CD14-positive monocyte (primary cell): ENCODE measurements at regions not wholly inside any gene's neighbourhood (a gene's known extent, or its start where the extent isn't known, plus 50 kb on each side); places are given as distances from the start of the nearest gene placed in this dataset.

Source experiments
- DNase-seq, 3 donors: peaks; one replicate each; pipeline ENCODE4 v3.0.0-alpha.2; 2011 to 2022
- H2AFZ ChIP-seq: 2 replicates; pipeline ENCODE4 v1.6.0; 2012; ENCODE audit warnings: mild to moderate bottlenecking, low read depth, low read length, inconsistent platforms; ENCODE audit not compliant: insufficient read depth, poor library complexity, severe bottlenecking
- H3K27ac ChIP-seq, 2 donors: 1 replicate in 1 of 2; 2 replicates in 1 of 2; pipeline ENCODE4 v1.5.1; 2012 to 2013; ENCODE audit warnings: low read length in 2 of 2, control low read depth in 1 of 2, inconsistent platforms in 1 of 2, low read depth in 1 of 2, mild to moderate bottlenecking in 1 of 2
- H3K27me3 ChIP-seq, 2 donors: one replicate each; pipeline versions ENCODE4 v1.6.0 to v1.6.1; 2011 to 2013; ENCODE audit warnings: low read length in 2 of 2; ENCODE audit not compliant: control insufficient read depth in 2 of 2, insufficient read depth in 2 of 2
- H3K36me3 ChIP-seq, 2 donors: replicated peaks in 1 of 2; 1 replicate in 1 of 2; 2 replicates in 1 of 2; pipeline versions ENCODE4 v1.5.1 to v1.6.1; 2012 to 2013; ENCODE audit warnings: low read length in 2 of 2, control low read depth in 1 of 2, inconsistent platforms in 1 of 2, mild to moderate bottlenecking in 1 of 2; ENCODE audit not compliant: insufficient read depth in 2 of 2, control insufficient read depth in 1 of 2
- H3K4me1 ChIP-seq, 2 donors: 1 replicate in 1 of 2; 2 replicates in 1 of 2; pipeline versions ENCODE4 v1.5.1 to v1.6.1; 2012 to 2013; ENCODE audit warnings: low read length in 2 of 2, control low read depth in 1 of 2, inconsistent platforms in 1 of 2, mild to moderate bottlenecking in 1 of 2, moderate library complexity in 1 of 2; ENCODE audit not compliant: insufficient read depth in 2 of 2, control insufficient read depth in 1 of 2
- H3K4me2 ChIP-seq: replicated peaks from 2 replicates; pipeline ENCODE3; 2012; ENCODE audit warnings: low read length, moderate library complexity, mild to moderate bottlenecking; ENCODE audit not compliant: poor library complexity, severe bottlenecking; ENCODE audit errors: extremely low read depth
- H3K4me3 ChIP-seq, 3 experiments: fragments of 200-600 bp in 1 of 3; sonication (generic) in 1 of 3; replicated peaks in 1 of 3; 1 replicate in 2 of 3; 2 replicates in 1 of 3; pipeline ENCODE4 v1.5.1; 2011 to 2013; ENCODE audit warnings: low read length in 3 of 3, mild to moderate bottlenecking in 3 of 3, control low read depth in 2 of 3, low read depth in 2 of 3, inconsistent platforms in 1 of 3, moderate library complexity in 1 of 3
- H3K79me2 ChIP-seq: 2 replicates; pipeline ENCODE4 v1.6.0; 2012; ENCODE audit warnings: mild to moderate bottlenecking, control low read depth, inconsistent platforms, low read length, moderate library complexity; ENCODE audit not compliant: insufficient read depth
- H3K9ac ChIP-seq: 2 replicates; pipeline ENCODE4 v1.6.0; 2017; ENCODE audit warnings: low read length, mild to moderate bottlenecking; ENCODE audit not compliant: insufficient read depth, poor library complexity, severe bottlenecking
- H3K9me3 ChIP-seq, 2 donors: replicated peaks in 1 of 2; 1 replicate in 1 of 2; 2 replicates in 1 of 2; pipeline versions ENCODE4 v1.5.1 to v1.6.1; 2012 to 2013; ENCODE audit warnings: low read length in 2 of 2, control low read depth in 1 of 2; ENCODE audit not compliant: control insufficient read depth in 1 of 2, insufficient read depth in 1 of 2
- H4K20me1 ChIP-seq: 2 replicates; pipeline ENCODE4 v1.6.0; 2012; ENCODE audit warnings: mild to moderate bottlenecking, low read length, control low read depth, moderate library complexity; ENCODE audit not compliant: insufficient read depth
- H3K27ac Mint-ChIP-seq, 7 donors: one replicate each; pipeline ENCODE4 v1.8.0; 2020; ENCODE audit warnings: mild to moderate bottlenecking in 7 of 7, mixed read lengths in 7 of 7, moderate library complexity in 6 of 7, inconsistent platforms in 2 of 7
- H3K27me3 Mint-ChIP-seq, 3 donors: one replicate each; pipeline ENCODE4 v1.8.0; 2021 to 2022; ENCODE audit warnings: low read depth in 3 of 3, mild to moderate bottlenecking in 3 of 3, mixed read lengths in 3 of 3, moderate library complexity in 3 of 3, inconsistent platforms in 1 of 3
- H3K36me3 Mint-ChIP-seq, 2 donors: one replicate each; pipeline ENCODE4 v1.8.0; 2020; ENCODE audit warnings: mixed read lengths in 2 of 2, inconsistent platforms in 1 of 2, mild to moderate bottlenecking in 1 of 2
- H3K4me1 Mint-ChIP-seq: one replicate; pipeline ENCODE4 v1.8.0; 2020; ENCODE audit warnings: mild to moderate bottlenecking, mixed read lengths
- H3K4me3 Mint-ChIP-seq, 2 donors: one replicate each; pipeline ENCODE4 v1.8.0; 2020; ENCODE audit warnings: mild to moderate bottlenecking in 2 of 2, mixed read lengths in 2 of 2, moderate library complexity in 1 of 2
- H3K9me3 Mint-ChIP-seq, 7 donors: one replicate each; pipeline ENCODE4 v1.8.0; 2020 to 2022; ENCODE audit warnings: mixed read lengths in 7 of 7, mild to moderate bottlenecking in 6 of 7, moderate library complexity in 6 of 7, inconsistent platforms in 2 of 7
- CTCF ChIP-seq: fragments of 200-600 bp; IDR thresholded peaks from one replicate; pipeline ENCODE4 v1.8.0; 2022; ENCODE audit warnings: antibody characterized with exemption, mild to moderate bottlenecking
- WGBS: methylation state at CpG from one replicate; pipeline ENCODE4 v1.1.5; 2013; ENCODE audit warnings: missing lambda C conversion rate; ENCODE audit not compliant: insufficient coverage; 5-methylcytosine and 5-hydroxymethylcytosine counted together
- intact Hi-C, 2 donors: fragments of 100-400 bp; cut with micrococcal nuclease; formaldehyde crosslinking; loops; one replicate each; pipeline versions ENCODE4 v1.15.0 to v1.15.1; 2023

DNA sequence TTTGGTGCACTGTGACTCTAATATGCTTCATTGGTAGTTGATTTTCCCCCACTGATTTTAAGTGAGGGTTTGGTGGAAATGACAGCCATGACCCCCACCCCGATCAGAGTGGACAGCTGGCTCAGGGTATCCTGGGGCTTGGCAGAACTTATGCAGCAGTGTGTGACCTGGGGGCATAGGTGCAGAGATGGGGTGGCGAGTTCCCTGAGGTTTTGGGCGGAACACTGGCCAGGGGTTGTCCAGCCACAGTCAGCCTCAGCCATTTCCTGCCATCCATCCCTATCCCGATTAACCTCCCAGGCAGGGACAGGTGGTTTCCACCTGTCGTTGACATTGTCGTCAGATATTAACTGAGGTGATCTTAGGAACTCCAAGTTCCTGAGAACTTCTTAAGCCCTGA, 155.8 kb upstream of the CHST15 start:
- no peak overlapping the region for H3K27ac Mint-ChIP-seq
- no peaks in the 10 kb centered on the region for H3K27me3 ChIP-seq
- DNase-seq: no peak
- H3K9me3 Mint-ChIP-seq: peaks cover 0 to 5% (median 2%) of the 10 kb centered on the region in 7 donors
- no peak overlapping the region for H2AFZ ChIP-seq
- peaks cover 2 to 9% (median 5%) of the 10 kb centered on the region in 3 donors for H3K27me3 Mint-ChIP-seq
- H3K4me1 Mint-ChIP-seq: peaks cover 59% of the 10 kb centered on the region
- H3K79me2 ChIP-seq: no peaks in the 10 kb centered on the region
- no peaks in the 10 kb centered on the region for H3K36me3 ChIP-seq
- peaks cover 54 to 61% of the 10 kb centered on the region in 2 donors for H3K4me1 ChIP-seq
- no peak overlapping the region for H3K27ac ChIP-seq
- intact Hi-C loops: no loop called here
- WGBS: 100% methylated on average over 3 of the region's 6 CpGs
- TF ChIP-seq CTCF: no peak
- no peaks in the 10 kb centered on the region for H4K20me1 ChIP-seq
- H3K4me3 ChIP-seq: no peak overlapping the region
- H3K36me3 Mint-ChIP-seq: no peaks in the 10 kb centered on the region
- no peak overlapping the region for H3K9ac ChIP-seq
- H3K4me2 ChIP-seq: no peak overlapping the region
- H3K4me3 Mint-ChIP-seq: no peak overlapping the region
- no peaks in the 10 kb centered on the region for H3K9me3 ChIP-seq

- no peaks in the 10 kb centered on the region for H3K9me3 ChIP-seq
- peak overlapping the region in 1 of 7 donors; percentile 68 for H3K27ac Mint-ChIP-seq
- H3K4me2 ChIP-seq: no peak overlapping the region
- 98% methylated on average over 12 of the region's 18 CpGs for WGBS
- H3K9ac ChIP-seq: no peak overlapping the region
- no peak overlapping the region for H3K27ac ChIP-seq
- intact Hi-C loops: no loop called here
- H3K27me3 Mint-ChIP-seq: peaks cover 2 to 9% (median 5%) of the 10 kb centered on the region in 3 donors
- no peak for DNase-seq
- H2AFZ ChIP-seq: no peak overlapping the region
- H3K4me3 Mint-ChIP-seq: no peak overlapping the region
- H3K4me1 ChIP-seq: peaks cover 49 to 56% of the 10 kb centered on the region in 2 donors
- no peaks in the 10 kb centered on the region for H3K36me3 ChIP-seq
- no peaks in the 10 kb centered on the region for H3K36me3 Mint-ChIP-seq
- no peaks in the 10 kb centered on the region for H3K27me3 ChIP-seq
- H3K4me3 ChIP-seq: no peak overlapping the region
- TF ChIP-seq CTCF: no peak
- H4K20me1 ChIP-seq: no peaks in the 10 kb centered on the region
- H3K9me3 Mint-ChIP-seq: peaks cover 0 to 5% (median 2%) of the 10 kb centered on the region in 7 donors
- H3K79me2 ChIP-seq: no peaks in the 10 kb centered on the region
- peaks cover 55% of the 10 kb centered on the region for H3K4me1 Mint-ChIP-seq
These were observed 155.0 kb upstream of the CHST15 start for GRCh38 chr10:124248056-124249045.
